GM12872 (cell line): ENCODE measurements at regions not wholly inside any gene's neighbourhood (a gene's known extent, or its start where the extent isn't known, plus 50 kb on each side); places are given as distances from the start of the nearest gene placed in this dataset.

ENCODE experiments used
- CTCF ChIP-seq: IDR thresholded peaks from 3 replicates; pipeline ENCODE4 v1.5.1; 2011; ENCODE audit warnings: low read depth, mild to moderate bottlenecking, low read length, moderate library complexity; ENCODE audit not compliant: insufficient read depth

DNA sequence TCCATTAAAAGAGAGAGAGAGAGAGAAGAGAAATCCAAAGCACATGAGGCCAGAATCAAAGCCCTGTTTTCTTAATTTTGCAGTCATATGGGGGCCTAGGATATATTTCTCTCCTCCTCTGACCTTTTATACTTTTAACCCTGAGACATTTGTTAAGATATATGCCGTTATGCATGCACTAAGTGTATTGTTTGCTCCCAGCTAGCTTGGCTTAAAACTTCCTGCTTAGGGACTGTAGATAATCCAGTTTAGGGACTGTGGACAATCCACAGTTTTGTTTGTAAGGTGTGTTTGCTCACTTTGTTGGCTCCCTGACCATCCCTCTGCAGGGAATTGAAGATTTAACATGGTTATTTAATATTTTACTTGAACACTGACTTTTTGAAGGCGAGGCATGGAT lies 166.3 kb upstream of the TSHZ2 start:
- TF ChIP-seq CTCF, result no peak

GRCh38 chr20:52805296-52805571 lies 166.9 kb upstream of the TSHZ2 start:
- TF ChIP-seq CTCF, result no peak

GRCh38 chr20:52804497-52805295 lies 167.5 kb upstream of the TSHZ2 start:
- TF ChIP-seq CTCF, result no peak

DNA sequence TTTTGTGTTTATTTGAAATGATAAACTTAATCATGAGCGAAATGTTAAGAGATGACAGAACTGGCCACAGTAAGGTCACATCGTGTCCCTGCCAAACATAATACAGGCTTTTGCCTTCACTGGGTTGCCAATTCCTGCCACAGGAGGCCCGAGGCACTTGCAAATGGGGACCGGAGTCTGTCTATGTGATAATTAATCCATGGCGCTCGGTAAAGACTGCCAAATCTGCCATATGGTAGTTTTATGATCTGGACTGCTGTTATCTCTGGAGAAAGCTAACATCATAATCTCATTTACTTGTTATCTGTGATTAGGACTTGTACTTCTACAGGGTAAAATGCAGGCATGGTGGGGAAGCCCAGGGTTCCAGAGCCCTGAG lies 170.5 kb upstream of the TSHZ2 start:
- TF ChIP-seq CTCF, result no peak

GRCh38 chr20:52800734-52801627 lies 171.2 kb upstream of the TSHZ2 start:
- TF ChIP-seq CTCF, result no peak

DNA sequence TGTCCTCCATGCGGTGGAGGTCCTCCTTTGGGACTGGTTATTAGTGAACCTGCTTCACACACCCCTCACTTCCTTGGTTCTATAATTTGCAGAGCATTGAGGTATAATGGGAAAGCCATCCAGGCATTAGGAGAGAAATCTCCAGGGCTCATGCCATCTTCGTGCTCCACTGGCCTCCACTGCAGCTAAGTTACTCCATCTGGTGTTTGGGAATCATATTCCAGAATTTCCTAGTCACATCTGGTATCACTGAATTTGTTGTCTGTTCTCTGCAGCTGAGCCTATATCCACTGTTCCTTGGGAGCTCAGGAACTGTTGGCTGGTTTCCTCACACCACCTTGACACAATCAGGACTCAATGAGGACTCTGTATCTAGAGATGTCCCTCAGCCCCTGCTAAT lies 173.0 kb upstream of the TSHZ2 start:
- no peak for TF ChIP-seq CTCF

DNA sequence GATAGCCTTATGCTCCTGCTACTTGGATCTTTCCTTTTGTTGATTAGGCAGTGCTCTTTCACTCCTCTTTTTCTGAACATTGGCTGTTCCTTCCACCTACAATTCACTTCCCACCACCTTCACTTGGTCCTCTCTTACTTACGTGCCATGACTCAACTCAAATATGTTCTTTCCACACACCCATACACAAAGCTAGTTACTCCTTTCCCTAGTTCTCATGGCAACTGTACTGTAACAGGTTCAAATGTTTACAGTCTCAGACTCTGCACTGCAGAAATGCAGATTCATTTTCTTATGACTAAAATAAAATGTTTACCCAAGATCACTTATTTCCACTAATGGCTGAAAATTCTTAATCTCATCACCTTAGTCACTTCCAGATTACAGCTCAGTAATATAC lies 174.0 kb upstream of the TSHZ2 start:
- TF ChIP-seq CTCF, result no peak
